Activated naive CD8-positive, alpha-beta T cell treated with anti-CD3 and anti-CD28 coated beads for 36 hours (primary cell): ENCODE measurements at regions not wholly inside any gene's neighbourhood (a gene's known extent, or its start where the extent isn't known, plus 50 kb on each side); places are given as distances from the start of the nearest gene placed in this dataset.
A peak's percentile ranks its signal among the peaks of the same experiment; 100 is the strongest.

Experiments used
- DNase-seq: peaks from one replicate; pipeline ENCODE4 v3.0.0; 2021
- H3K27ac Mint-ChIP-seq: one replicate; pipeline ENCODE4 v1.8.0; 2022; ENCODE audit warnings: mild to moderate bottlenecking, moderate library complexity, mixed read lengths
- H3K27me3 Mint-ChIP-seq: one replicate; pipeline ENCODE4 v1.8.0; 2022; ENCODE audit warnings: mild to moderate bottlenecking, mixed read lengths
- H3K36me3 Mint-ChIP-seq: one replicate; pipeline ENCODE4 v1.8.0; 2021; ENCODE audit warnings: mild to moderate bottlenecking, mixed read lengths
- H3K4me1 Mint-ChIP-seq: one replicate; pipeline ENCODE4 v1.8.0; 2021; ENCODE audit warnings: mixed read lengths
- H3K4me3 Mint-ChIP-seq: one replicate; pipeline ENCODE4 v1.8.0; 2022; ENCODE audit warnings: mild to moderate bottlenecking, moderate library complexity, mixed read lengths
- H3K9me3 Mint-ChIP-seq: one replicate; pipeline ENCODE4 v1.8.0; 2022; ENCODE audit warnings: mixed read lengths

DNA sequence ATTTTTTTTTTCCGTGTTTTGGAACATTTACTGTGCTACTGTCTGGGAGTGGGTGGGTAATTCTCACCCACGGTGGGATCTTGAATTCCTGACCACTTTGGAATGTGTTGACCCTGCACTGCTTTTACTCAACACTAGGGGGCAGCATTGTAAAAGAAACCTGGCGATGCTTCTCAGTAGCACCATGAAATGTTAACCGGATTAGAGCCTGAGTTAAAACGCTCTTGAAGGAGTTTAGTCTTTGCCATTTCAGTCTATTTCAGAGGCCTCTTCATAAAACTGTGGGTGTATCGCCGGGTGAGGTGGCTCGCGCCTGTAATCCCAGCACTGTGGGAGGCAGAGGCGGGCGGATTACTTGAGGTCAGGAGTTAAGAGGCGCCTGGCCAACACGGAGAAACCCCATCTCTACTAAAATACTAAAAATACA, 79.0 kb upstream of the PRNP start:
- Mint-ChIP-seq H3K27me3 (peaks cover 16% of the 10 kb centered on the region), H3K4me1 (peaks cover 3% of the 10 kb centered on the region), H3K4me3 (no peak overlapping the region), H3K27ac (no peak overlapping the region), H3K9me3 (no peaks in the 10 kb centered on the region), H3K36me3 (no peaks in the 10 kb centered on the region)
- peak; percentile 30 for DNase-seq

GRCh38 chr20:4606051-4606450, 80.2 kb upstream of the PRNP start:
- H3K36me3 Mint-ChIP-seq = no peaks in the 10 kb centered on the region
- peaks cover 3% of the 10 kb centered on the region for H3K4me1 Mint-ChIP-seq
- no peak overlapping the region for H3K4me3 Mint-ChIP-seq
- no peak overlapping the region for H3K27ac Mint-ChIP-seq
- H3K9me3 Mint-ChIP-seq = no peaks in the 10 kb centered on the region
- DNase-seq = no peak
- H3K27me3 Mint-ChIP-seq = peaks cover 16% of the 10 kb centered on the region

DNA sequence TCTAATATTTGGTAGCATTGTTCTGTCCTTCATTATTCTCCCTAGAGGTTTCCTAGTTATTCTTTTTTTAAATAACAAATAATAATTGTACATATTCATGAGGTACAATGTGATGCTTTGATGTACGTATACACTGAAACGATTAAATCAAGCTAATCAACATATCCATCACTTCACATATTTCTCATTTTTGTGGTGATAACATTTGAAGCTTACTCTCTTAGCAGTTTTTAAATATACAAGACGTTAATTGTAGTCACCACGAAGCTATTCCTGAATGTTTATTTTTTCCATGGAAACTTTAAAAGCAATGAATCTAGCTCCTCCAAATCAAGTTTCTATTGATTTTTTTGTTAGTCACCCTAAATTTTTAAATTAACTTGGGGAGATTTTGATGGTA, 81.1 kb upstream of the PRNP start:
- H3K27ac Mint-ChIP-seq = no peak overlapping the region
- no peaks in the 10 kb centered on the region for H3K9me3 Mint-ChIP-seq
- peaks cover 3% of the 10 kb centered on the region for H3K4me1 Mint-ChIP-seq
- peaks cover 20% of the 10 kb centered on the region for H3K27me3 Mint-ChIP-seq
- H3K4me3 Mint-ChIP-seq = no peak overlapping the region
- no peak for DNase-seq
- no peaks in the 10 kb centered on the region for H3K36me3 Mint-ChIP-seq

DNA sequence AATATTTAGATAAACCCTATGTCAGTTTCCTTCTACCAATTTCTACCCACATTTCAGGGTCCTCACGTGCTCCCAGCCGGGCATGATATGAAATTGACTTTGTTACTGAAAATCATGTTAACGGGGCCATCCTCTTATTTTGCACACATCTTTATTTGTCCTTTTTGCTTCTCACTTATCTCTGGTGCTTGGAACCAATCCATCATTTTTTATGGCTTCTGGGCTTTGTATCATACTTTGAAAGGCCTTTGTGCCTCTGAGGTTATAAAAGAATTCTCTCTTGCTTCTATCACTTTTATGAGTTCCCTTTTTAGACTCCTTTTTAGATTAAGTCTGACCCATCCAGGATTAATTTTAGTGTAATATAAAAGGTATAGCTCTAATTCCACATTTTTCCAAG, 81.7 kb upstream of the PRNP start:
- no peak for DNase-seq
- Mint-ChIP-seq H3K36me3 (no peaks in the 10 kb centered on the region), H3K27me3 (peaks cover 20% of the 10 kb centered on the region), H3K4me1 (peaks cover 3% of the 10 kb centered on the region), H3K9me3 (no peaks in the 10 kb centered on the region), H3K4me3 (no peak overlapping the region), H3K27ac (no peak overlapping the region)

DNA sequence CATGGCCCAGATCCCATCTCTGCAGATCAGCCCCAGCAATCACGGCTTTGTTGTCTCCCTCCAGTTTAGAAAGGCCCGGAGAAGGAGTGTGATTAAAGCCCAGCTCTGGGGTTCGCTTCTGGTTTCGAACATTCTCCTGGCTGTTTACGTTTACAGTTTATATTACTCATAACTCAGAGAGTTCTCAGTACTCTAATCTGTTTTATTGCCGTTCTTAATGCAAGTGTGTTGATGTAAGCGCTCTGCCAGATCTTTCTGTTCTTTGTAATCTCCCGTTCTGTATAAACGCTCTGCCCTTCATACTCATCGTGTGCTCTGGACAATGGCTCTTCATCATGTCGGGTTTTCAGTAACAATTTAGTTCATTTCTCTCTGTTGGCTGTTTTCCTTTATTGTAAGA, 82.5 kb upstream of the PRNP start:
- Mint-ChIP-seq H3K27ac (no peak overlapping the region), H3K4me1 (peaks cover 3% of the 10 kb centered on the region), H3K27me3 (peaks cover 20% of the 10 kb centered on the region), H3K36me3 (no peaks in the 10 kb centered on the region), H3K9me3 (no peaks in the 10 kb centered on the region), H3K4me3 (no peak overlapping the region)
- DNase-seq = no peak

DNA sequence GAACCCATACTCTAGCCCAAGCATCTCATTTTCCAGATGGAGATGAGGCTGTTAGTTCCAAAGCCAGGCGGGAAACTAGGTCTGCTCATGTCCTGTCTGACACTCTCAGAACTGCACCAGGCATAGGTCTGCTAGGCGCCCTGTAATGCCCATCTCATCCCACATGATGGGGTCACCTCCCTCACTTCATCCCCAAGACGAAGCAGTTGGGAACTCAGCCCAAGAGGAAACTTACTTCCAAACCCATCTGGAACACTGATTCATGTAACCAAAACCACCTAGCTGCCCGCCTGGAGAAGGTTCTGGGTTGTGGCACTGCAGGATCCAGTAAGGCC, 84.0 kb upstream of the PRNP start:
- no peak for DNase-seq
- Mint-ChIP-seq H3K27me3 (peaks cover 23% of the 10 kb centered on the region), H3K4me3 (no peak overlapping the region), H3K9me3 (no peaks in the 10 kb centered on the region), H3K27ac (no peak overlapping the region), H3K4me1 (peaks cover 2% of the 10 kb centered on the region), H3K36me3 (no peaks in the 10 kb centered on the region)

DNA sequence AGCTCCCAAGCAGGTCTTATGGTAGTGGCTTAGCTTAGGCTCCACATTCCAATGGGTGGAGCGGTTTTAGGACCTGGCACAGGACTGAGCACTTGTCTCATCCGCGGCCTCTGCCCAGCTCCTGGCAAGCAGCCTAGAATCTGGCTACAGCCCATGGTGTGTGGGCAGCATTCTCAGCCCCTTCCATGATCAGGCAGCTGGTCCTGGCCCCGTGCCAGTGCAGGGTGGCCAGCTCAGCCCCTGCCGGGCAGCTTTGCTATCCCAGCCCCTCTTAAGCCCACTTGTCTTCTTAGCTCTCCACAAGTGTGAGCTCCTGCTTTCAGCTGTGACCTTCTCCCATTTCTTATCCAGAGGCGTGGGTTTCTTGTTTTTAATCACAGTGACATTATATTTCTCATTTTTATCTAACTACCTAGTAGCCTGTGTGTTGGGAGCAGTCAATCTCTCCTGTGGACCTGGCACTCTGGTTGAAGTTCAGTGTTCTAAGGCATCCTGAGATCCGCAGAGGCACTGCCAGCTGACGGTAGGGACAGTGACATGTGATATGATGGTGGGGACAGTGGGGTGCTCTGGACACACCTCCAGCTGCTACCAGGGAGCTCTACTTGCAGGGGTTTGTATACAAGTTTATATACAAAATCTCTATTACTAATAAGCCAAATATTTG, 84.5 kb upstream of the PRNP start:
- H3K9me3 Mint-ChIP-seq = no peaks in the 10 kb centered on the region
- H3K4me3 Mint-ChIP-seq = no peak overlapping the region
- H3K27me3 Mint-ChIP-seq = peaks cover 23% of the 10 kb centered on the region
- no peak for DNase-seq
- H3K27ac Mint-ChIP-seq = no peak overlapping the region
- no peaks in the 10 kb centered on the region for H3K4me1 Mint-ChIP-seq
- no peaks in the 10 kb centered on the region for H3K36me3 Mint-ChIP-seq

DNA sequence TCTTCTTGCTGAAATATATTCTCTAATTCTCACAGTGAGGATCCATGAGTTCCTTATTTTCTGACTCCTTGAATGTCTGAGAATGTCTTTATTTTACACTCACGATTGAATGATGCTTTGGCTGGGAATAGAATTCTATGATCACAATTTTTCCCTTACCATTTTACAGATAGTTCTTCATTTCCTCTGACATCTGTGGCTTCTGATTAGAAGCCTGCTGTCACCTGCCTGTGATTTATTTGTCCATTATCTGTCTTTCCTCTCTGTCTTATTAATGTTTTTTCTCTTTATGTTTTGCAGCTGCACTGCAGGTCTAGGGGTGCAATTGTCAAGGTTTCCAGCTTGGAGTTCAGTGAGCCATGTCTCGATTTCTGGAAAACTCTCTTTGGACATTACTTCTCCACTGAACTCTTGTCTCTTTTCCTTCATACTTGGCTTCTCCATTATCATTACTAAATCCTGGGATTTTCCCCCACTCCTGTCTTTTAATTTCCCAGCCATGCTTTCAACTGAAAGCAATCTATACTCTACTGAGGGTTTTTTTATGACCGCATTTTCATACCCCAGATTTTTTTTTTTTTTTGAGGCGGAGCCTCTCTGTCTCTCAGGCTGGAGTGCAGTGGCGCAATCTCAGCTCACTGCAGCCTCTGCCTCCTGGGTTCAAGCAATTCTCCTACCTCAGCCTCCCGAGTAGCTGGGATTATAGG, 85.8 kb upstream of the PRNP start:
- no peak for DNase-seq
- peaks cover 16% of the 10 kb centered on the region for H3K27me3 Mint-ChIP-seq
- no peaks in the 10 kb centered on the region for H3K36me3 Mint-ChIP-seq
- H3K4me1 Mint-ChIP-seq = no peaks in the 10 kb centered on the region
- H3K9me3 Mint-ChIP-seq = no peaks in the 10 kb centered on the region
- H3K27ac Mint-ChIP-seq = no peak overlapping the region
- no peak overlapping the region for H3K4me3 Mint-ChIP-seq

DNA sequence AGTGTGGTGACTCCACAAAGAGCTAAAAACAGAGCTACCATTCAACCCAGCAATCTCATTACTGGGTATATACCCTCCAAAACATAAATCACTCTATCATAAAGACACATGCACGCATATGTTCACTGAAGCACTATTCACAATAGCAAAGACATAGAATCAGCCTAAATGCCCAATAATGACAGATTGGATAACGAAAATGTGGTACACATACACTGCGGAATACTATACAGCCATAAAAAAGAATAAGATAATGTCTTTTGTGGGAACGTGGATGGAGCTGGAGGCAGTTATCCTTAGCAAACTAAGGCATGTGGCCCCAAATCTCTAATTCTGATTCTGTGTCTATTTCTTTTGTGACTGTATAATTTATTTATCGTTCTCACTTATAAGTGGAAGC, 89.0 kb upstream of the PRNP start:
- Mint-ChIP-seq H3K4me3 (no peak overlapping the region), H3K36me3 (no peaks in the 10 kb centered on the region), H3K9me3 (no peaks in the 10 kb centered on the region), H3K27me3 (peaks cover 16% of the 10 kb centered on the region), H3K27ac (no peak overlapping the region), H3K4me1 (peaks cover 6% of the 10 kb centered on the region)
- no peak for DNase-seq

- Mint-ChIP-seq H3K4me3 (peak overlapping the region; percentile 47), H3K36me3 (no peaks in the 10 kb centered on the region), H3K9me3 (no peaks in the 10 kb centered on the region), H3K4me1 (peaks cover 12% of the 10 kb centered on the region), H3K27me3 (peaks cover 13% of the 10 kb centered on the region), H3K27ac (no peak overlapping the region)
- no peak for DNase-seq
Observed at GRCh38 chr20:4593149-4593525, 93.1 kb upstream of the PRNP start.

DNA sequence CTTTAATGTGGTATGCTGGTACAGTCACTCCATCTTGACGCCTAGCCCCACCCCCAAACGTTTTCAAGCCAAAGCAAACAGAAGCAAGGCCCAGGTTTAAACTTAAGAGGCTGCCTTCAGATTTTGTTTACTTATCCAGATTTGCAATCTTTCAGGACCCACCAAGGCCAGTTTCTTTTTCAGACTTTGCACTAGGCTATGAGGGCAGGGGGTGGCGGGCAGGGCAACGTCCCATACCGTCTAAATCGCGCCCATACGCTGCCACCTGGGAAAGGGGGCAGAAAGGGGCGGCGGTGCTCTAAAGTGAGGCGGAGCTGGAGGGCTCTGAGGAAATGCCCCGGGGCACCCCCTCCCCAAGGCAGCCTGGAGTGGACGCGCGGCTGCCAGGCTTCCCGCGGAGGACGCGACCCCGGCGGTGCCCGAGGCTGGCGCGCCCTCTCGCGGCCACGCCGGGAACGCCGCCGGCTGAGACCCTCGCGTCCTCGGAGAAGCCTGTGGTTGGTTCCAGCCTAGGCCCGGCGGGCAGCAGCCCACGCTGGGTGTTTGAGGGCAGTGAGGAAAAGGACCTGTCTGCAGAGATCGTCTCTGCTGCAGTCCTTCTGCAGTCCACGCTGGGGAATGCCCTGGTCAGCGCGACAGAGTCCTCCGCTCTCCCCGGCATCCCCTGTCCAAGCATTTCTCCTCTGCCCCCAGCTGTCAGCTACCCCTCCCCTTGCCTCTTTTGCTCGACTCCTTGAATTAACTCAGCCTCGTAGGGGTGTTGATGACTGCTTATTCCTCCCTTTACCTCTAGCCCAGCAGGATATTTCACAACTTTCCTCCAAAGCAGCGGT, 93.7 kb upstream of the PRNP start:
- no peaks in the 10 kb centered on the region for H3K36me3 Mint-ChIP-seq
- H3K27ac Mint-ChIP-seq = no peak overlapping the region
- peaks cover 10% of the 10 kb centered on the region for H3K27me3 Mint-ChIP-seq
- H3K4me3 Mint-ChIP-seq = peak overlapping the region; percentile 50
- DNase-seq = peak; percentile 71
- no peaks in the 10 kb centered on the region for H3K9me3 Mint-ChIP-seq
- H3K4me1 Mint-ChIP-seq = peaks cover 12% of the 10 kb centered on the region

DNA sequence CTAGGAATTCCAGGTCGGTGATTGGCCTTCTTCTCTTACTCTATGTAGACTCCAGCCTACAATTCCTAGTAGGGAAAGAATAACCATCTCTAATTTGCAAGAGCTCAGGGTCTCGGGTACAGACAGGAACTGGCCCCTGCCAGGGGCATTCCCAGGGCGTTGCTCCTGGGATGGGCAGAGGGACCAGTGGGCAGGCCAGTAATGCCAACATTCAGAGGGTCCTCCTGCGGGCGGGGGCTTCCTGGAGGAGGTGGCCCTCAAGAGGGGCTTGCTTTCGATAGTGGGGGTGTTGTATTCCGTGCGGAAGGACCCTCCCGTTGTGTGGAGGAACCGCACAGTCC, 94.3 kb upstream of the PRNP start:
- Mint-ChIP-seq H3K4me1 (peaks cover 12% of the 10 kb centered on the region), H3K4me3 (no peak overlapping the region), H3K27ac (no peak overlapping the region), H3K9me3 (no peaks in the 10 kb centered on the region), H3K27me3 (peaks cover 6% of the 10 kb centered on the region), H3K36me3 (no peaks in the 10 kb centered on the region)
- DNase-seq = no peak

- H3K9me3 Mint-ChIP-seq = no peaks in the 10 kb centered on the region
- no peak overlapping the region for H3K4me3 Mint-ChIP-seq
- H3K4me1 Mint-ChIP-seq = peaks cover 5% of the 10 kb centered on the region
- no peak for DNase-seq
- H3K27me3 Mint-ChIP-seq = peaks cover 16% of the 10 kb centered on the region
- H3K27ac Mint-ChIP-seq = no peak overlapping the region
- no peaks in the 10 kb centered on the region for H3K36me3 Mint-ChIP-seq
Observed at GRCh38 chr20:4585758-4586157, 100.5 kb upstream of the PRNP start.

- no peak for DNase-seq
- Mint-ChIP-seq H3K9me3 (no peaks in the 10 kb centered on the region), H3K36me3 (no peaks in the 10 kb centered on the region)
Observed at GRCh38 chr20:4585104-4585753, 101.0 kb upstream of the PRNP start.

GRCh38 chr20:4584510-4584909, 101.7 kb upstream of the PRNP start:
- H3K4me3 Mint-ChIP-seq = no peak overlapping the region
- no peak overlapping the region for H3K27ac Mint-ChIP-seq
- H3K9me3 Mint-ChIP-seq = no peaks in the 10 kb centered on the region
- H3K36me3 Mint-ChIP-seq = no peaks in the 10 kb centered on the region
- DNase-seq = no peak
- H3K4me1 Mint-ChIP-seq = peaks cover 5% of the 10 kb centered on the region
- H3K27me3 Mint-ChIP-seq = peaks cover 24% of the 10 kb centered on the region

More at GRCh38 chr20:4585104-4585753, 101.0 kb upstream of the PRNP start:
- Mint-ChIP-seq H3K4me3 (no peak overlapping the region), H3K4me1 (peaks cover 5% of the 10 kb centered on the region), H3K27me3 (peaks cover 17% of the 10 kb centered on the region), H3K27ac (peak overlapping the region; percentile 14)
